Femur (tissue), 1 donor: ENCODE measurements at regions not wholly inside any gene's neighbourhood (a gene's known extent, or its start where the extent isn't known, plus 50 kb on each side); places are given as distances from the start of the nearest gene placed in this dataset.
"Not testable (repeated sequence)": the region's sequence is repeated elsewhere in the genome, so short reads cannot be mapped to it uniquely, and the experiment has no call there.

Source experiments
- DNase-seq: peaks from one replicate; pipeline ENCODE4 v3.0.0-alpha.2; 2017

DNA sequence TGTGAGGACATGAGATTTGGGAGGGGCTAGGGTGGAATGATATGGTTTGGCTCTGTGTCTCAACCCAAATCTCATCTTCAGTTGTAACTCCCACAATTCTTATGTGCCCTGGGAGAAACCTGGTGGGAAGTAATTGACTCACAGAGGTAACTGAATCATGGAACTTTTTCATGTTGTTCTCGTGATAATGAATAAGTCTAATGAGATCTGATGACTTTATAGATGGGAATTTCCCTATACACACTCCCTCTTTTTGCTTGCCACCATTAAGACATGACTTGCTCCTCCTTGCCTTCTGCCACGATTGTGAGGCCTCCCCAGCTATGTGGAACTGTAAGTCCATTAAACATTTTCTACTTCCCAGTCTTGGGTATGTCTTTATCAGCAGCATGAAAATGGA is 253.2 kb upstream of the GK2 start:
- DNase-seq, result no peak

DNA sequence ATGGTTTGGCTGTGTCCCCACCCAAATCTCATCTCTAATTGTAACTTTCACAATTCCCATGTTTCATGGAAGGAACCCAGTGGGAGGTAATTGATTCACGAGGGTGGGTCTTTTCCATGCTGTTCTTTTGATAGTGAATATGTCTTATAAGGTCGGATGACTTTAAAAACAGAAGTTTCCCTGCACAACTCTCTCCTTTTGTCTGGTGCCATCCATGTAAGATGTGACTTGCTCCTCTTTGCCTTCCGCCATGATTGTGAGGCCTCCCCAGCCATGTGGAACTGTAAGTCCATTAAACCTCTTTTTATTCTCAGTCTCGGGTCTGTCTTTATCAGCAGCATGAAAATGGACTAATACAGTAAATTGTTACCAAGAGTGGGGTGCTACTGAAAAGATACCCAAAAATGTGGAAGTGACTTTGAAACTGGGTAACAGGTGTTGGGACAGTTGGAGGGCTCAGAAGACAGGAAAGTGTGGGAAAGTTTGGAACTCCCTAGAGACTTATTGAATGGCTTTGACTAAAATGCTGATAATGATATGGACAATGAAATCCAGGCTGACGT is 251.4 kb upstream of the GK2 start:
- not testable (repeated sequence) for DNase-seq

DNA sequence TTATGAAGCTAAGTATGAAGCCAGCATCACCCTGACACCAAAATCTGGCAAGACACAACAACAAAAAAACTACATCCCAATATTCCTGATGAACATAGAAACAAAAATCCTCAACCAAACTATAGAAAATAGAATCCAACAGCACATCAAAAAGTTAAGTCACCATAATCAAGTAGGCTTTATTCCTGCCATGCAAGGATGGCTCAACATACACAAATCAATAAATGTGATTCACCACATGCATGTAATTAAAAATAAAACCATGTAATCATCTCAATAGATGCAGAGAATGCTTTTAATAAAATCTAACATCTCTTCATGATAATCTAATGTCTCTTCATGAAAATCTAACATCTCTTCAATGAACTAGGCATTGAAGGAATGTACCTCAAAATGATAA is 249.4 kb upstream of the GK2 start:
- DNase-seq, result no peak

DNA sequence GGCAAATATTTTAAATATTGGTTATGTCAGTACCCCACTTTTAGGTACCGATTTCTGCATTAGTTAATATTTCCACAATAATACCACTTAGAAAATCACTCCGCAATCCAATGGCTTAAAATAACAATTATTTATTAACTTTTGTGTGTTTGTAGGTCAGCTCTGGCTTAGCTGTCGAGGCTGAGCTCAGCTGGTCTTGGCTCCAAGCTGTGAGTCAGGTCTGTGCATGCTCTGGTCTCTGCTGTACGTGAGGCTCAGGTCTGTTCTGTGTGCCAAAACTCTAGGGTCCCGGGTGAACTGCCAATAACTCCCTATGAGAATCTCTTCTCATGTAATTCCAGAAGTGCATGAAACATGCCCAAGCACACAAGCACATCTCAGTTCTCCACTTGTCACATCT is 245.8 kb upstream of the GK2 start:
- no peak for DNase-seq

DNA sequence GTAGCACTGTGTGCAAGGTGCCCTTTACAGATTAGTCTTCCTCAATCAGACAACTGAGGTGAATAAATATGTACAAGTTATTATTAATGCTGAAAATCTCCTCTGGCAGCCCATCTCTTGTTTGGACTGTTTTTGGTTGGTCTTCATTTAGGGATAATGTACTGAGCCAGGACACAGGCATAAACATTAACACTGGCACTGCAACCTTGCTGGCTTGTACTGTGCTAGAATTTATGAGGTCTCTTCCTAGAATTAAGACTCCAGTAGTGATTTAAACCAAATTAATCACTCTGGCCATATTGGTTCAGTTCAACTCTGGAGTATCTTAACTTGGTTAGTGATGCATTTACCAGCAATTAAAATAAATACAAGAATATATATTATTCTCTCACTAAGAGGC is 244.7 kb upstream of the GK2 start:
- DNase-seq, result no peak

DNA sequence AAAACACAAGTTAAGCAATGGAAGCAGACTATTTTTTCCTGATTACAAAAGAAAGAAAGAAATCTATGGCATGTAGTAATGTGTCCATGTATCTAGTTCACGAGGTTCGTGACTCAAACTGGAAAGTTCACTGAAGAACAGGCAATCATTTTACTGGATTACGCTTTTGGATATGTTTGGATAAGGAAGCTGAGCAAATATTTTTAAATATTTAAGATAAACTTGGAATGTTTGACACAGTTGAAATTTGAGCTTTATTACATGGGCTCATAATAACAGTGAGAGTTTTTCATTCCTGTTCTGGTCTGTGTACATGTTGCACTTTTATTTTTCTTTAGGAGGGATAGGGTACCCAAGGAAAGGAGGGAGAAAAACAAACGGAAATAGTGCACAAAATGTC is 244.2 kb upstream of the GK2 start:
- no peak for DNase-seq

DNA sequence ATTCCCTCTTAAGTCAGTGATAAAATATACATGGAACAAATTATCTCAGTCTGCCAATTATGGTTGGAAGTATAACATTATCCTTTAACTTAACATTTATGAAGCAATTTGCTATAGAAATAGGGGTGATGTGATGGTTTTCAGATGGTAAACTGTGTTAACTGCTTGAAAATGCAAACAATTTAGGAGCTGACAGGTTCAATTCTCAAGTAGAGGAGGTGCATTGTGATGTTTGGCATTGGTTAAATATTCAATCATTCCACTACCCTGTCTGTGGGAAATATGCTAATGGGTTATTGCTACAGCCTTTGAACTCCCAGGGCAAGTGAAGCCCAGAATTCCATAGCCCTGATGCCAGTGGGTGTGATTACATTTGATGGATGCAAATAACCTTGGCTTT is 243.4 kb upstream of the GK2 start:
- DNase-seq, result no peak

DNA sequence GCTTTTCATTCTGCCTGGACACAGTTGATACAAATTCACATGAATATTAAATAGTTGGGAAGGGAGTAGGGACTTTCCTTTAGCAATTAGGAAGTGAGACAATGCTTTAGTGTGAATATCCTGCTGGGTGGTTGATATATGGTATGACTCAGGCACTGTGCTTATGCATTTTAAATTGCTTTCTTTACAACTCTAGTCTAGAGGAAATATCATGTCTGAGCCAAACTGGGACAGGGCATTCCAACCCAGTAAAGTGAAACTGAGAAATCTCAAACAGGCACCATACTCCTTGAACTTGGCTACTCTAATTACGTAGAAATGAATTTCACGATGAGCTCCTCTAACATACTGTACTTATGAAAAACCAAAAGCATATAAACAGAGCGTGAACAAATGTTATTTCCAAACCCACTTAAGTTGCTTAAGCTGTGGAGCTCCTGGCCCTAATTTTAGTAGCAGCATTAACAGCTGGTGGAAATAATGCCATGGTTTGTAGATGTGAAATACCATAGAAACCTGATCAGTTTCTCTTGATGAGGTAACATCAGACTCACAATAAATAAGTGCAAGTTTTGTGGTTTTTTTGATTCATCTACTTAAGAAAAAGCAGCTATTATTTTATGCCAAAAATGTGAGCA is 242.9 kb upstream of the GK2 start:
- DNase-seq, result no peak

DNA sequence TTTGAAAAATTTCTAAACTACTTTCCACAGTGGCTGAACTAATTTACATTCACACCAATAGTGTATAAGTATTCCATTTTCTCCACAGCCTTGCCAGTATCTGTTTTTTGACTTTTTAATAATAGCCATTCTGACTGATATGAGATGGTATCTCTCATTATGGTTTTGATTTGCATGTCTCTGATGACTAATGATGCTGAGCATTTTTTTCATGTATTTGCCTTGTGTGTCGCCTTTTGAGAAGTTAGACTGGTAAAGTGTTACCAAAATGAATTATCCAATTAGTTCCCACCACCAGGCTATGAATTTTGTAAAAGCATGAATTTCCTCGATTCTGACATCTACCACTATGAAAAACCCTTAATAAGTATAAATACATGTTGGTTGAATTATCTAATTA is 242.2 kb upstream of the GK2 start:
- DNase-seq, result no peak

DNA sequence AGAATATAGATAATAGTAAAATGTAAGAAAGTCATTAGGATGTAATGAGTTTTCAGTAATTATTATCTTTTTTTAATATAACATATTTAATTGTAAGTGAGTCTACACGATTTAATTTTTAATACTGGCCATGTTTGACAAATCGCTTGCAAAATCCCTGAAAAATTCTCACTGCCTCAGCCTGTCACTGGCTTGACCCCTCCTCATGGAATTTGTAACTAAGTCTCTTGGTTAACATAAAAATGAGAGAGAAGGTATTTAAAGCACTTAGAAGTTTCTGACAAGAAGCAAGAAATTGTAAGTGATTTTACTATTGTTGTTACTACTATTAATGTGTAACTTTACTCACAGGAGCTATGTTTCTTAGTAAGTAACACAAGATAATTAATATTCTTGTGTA is 237.9 kb upstream of the GK2 start:
- no peak for DNase-seq

DNA sequence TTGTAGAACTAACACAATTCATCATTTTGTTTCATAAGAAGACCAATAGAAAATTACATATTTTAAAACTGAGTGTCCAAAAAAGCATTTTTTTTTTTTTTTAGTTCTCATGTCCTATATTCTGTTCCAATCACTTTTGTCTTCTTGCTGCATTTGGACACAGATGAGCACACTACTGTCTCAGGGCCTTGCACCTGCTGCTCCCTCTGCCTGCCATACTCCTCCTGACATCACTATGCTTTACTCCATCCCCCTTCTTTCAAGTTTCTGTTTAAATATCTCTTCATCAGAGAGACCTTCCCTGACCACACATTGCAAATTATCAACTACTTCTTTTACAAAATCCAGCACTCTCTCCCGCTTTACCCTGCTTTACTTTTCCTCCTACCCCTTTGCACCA is 230.7 kb upstream of the GK2 start:
- no peak for DNase-seq

DNA sequence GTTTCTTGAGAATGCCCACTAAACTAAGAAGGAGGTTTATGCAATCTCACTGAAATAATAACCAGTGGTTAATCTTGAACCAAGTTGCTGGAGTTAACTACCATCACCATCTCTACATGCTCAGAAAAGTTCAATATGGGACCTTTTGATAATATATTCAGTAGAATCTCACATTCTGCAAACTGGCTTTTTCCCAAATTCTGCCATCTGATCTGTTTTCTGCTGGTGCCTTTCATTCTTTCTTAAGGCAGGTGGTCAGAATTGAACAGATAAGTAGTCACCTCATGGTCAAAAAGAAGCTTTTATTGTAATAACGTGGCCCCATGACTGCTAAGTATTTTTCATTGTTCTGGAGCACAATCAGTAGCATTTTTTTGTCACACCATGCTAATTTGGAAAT is 229.0 kb upstream of the GK2 start:
- no peak for DNase-seq

DNA sequence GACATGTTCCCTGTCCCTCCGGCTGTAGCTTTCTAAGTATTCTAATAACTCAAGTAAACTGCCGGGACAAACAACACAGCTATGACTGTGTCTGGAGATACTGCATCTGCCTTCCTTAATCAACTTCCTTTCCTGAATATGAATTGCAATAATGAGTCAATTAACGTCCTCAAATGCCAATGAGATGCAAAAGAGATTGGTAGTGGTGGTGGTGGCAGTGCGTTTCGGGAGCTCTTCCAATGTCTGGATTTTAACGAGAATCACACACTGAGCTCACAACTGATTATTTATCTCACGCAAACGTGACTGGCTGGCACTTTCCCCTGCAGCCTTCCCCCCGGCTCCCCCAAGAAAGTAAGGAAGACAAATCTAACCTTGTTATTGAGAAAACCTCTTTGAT is 226.1 kb upstream of the GK2 start:
- DNase-seq, result no peak

DNA sequence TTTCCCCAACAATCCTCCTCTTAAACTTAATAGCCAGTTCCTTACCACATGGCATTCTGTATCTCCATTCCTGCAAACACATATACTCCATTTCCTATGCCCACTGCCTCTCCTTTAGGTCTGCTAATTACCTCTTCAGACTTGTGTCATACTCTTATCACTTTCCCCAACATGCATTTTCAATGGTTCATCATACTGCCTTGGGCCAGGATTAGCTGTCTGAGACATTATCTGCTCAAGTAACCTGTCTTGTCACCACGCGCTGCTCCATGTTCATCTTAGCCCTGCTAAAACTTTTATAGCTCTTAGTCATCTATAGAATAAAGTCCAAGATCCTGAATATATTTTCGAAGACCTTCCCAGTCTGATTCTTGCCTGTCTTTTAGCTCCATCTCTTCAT is 224.1 kb upstream of the GK2 start:
- DNase-seq, result no peak

DNA sequence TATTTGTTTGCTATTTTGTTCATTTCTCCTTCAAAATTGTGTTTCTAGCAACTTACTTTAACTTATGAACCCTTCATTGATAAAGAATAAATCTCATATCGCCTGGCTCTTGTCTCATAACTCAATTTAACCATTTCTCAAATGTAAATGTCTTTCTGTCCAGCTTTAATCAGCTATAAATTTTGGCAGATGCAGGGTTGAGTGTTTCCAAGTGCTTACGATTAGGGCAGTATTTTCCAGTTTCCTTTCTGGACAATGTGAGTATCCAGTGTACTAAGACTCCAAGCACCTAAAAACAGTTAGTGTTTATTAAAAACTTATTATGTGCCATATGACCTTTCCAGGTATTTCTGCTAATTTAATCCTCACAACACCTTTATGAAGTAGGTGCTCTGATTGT is 218.6 kb upstream of the GK2 start:
- no peak for DNase-seq

DNA sequence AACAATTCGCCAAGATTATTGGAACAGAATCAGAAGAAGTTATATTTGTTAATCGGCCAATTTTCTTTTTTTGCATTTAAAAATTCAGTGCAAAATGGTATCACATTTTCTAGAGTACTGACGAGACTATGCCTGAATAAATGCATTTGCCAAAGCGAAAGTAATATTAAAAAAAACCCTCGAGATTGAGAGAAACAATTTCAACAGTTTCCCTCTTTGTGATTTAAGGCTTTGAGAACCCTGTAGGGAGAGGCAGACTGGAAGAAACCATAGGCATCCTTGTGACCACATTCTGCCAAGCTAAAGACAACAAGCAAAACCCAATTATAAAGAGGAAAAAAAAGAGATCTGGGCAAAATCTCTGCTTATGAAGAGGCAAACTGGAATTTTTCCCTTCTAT is 218.1 kb upstream of the GK2 start:
- no peak for DNase-seq

DNA sequence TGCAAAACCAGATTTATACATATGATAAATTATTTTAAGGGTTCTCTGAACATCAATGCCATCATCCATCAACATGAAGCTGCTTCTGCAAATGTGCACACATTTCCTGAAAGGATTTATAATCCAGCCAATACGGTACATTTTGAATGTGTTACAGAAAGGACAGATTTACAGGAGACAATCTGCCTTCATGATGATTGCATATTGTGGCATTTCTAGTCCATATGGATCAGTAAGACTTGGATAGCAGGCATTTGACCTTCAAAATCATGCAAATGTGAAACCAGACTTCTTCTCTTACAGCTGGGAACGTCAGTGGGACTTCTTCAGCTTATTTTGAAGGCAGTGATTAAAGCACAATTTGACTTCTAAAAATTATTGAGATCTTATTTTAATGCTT is 217.3 kb upstream of the GK2 start:
- DNase-seq, result no peak

DNA sequence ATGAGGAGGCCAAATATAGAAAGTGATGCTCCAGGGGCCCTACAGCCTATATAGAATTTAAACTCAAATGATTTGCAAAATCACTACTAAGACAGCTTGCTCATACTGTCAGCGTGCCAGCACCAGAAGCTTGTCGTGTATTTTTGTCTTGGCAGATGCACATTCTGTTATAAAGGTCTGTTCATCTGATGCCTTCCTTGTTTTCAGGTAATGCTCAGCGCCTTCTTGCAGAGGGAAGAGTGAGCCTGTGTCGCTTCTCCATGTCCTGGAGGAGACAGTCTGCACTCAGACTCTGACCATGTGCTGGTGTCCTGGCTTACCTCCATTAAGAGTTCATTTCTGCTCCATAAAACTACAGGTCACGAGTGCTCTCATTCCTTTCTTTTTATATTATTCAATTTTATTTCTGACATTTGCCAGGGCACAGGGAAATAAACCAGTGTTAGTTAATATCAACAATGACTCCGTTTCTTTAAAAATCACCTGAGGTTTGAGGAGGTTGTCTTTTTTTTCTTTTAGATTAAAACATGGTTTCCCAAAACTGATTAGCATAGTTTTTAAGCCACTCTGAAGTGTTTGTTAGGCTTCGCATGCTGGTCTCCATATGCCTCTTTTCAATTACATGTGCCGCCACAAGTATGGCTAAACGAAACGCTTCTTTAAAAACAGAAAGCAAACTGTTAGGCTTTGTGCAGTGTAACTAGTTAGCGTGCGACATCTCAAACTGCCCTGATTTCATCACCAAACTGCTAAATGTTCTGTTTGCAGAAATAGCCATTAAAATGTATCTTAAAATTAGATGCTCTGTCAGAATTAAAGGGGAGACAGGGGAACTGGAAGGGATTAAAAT is 215.2 kb upstream of the GK2 start:
- peak; percentile 33 for DNase-seq

DNA sequence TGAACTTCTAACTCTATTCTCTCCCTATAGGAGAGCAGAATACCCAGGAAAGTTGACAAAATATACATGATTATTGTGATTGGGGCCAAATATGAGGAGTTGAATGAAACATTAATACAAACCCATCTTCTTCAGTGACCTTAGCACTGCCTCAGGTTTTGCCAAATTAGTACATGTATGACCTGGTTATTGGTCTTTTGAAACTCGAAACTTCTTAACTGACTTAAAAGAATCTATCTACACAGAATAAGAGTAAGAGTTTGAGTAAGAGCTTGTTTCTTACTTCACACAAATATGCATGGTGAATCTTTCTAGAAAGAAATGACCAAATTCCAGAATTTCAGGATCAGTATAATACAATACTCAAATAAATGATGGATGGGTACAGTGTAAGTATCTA is 213.0 kb upstream of the GK2 start:
- DNase-seq, result no peak

DNA sequence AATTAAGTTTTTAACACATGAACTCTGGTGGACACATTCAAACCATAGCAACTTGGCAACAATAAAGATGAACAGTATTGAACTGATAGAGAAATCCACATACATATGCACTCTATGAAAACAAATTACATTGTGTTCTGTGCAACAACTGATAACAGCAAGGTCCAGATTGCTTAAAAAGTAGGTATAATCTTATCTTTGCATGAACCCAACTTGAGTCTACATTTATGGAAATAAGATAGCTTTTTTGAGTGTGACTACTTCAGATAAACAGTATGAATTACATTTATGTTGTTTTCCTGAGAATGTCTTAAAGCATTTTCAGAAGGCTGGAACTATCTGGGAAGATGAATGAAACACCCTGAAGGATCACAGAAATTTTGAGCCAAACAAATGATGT is 212.6 kb upstream of the GK2 start:
- no peak for DNase-seq

DNA sequence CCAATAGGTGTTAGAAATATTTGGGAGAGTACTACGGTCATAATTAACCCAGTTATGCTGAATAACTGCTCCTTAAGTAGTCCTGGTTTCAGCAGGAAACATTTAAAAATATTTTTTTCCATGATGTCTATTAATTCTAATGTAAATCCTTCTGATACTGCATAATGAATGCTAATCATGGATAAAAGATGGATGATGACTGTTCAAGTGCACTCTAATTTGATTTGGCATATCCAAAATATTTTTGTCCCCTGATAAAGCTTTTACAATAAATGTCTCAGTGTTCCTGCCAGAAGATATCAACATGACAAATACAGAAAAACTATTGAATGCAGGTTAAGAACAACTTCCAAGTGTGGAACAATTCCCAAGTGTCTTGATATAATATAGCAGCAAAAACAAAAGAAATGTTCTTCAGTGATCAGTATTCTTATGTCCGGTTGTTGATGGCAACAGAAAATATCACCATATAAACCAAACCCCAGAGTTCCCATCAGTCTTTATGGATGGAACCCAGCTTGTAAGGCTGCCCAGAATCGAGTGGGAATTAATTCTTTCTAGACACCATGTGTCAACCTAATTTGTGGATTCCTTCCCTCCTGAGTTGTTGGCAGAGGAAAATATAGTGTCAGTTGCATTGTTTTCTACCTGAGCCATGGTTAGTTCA is 205.4 kb upstream of the GK2 start:
- DNase-seq, result no peak

DNA sequence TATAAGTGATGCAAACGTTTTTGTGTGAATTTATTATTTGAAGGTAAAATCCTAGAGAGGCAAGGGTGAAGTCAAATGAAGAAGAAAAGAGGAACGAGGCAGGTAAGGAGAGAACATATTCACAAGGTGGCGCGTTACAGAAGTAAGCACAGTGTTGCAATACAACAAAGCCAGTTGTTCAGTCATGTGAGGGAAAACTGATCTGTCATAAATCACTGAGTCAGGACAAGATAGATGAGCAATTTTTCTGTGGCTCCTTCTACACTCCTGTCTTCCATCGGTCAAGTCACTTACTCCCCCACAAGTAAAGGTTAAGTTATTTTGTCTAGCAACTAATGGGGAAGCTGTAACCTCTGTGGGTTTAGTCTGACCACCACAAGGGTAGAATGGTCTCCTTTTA is 203.0 kb upstream of the GK2 start:
- no peak for DNase-seq

DNA sequence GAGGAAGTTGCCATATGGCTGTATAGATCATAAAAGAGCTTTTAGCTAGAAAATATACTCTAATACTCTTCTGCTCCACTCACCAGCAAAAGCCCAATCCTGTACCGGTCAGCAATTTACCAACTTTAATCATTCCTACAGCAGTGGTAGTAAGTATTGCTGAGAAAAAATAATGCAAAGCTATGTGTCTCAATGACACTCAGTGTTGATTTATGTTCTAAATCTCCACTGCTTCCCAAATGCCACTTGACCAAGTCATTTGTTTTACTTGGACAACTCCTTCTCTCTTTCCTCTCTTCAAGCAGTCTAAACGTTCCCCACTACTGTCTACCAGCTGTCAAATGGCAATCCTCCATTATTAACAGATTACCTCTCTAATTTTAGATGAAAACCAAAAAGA is 201.8 kb upstream of the GK2 start:
- no peak for DNase-seq

DNA sequence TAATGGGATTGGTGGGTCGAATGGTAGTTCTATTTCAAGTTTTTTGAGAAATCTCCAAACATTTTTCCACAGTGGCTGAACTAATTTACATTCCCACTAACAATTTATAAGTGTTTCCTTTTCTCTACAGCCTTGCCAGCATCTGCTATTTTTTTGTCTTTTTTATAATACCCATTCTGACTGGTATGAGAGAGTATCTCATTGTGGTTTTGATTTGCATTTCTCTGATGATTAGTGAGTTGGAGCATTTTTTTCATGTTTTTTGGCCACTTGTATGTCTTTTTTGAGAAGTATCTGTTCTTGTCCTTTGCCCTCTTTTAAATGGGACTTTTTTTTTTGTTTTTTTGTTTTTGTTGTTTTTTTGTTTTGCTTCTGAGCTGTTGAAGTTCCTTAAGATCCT is 200.0 kb upstream of the GK2 start:
- no peak for DNase-seq
